ENCODE measurements at regions not wholly inside any gene's neighbourhood (a gene's known extent, or its start where the extent isn't known, plus 50 kb on each side); places are given as distances from the start of the nearest gene placed in this dataset.

DNA sequence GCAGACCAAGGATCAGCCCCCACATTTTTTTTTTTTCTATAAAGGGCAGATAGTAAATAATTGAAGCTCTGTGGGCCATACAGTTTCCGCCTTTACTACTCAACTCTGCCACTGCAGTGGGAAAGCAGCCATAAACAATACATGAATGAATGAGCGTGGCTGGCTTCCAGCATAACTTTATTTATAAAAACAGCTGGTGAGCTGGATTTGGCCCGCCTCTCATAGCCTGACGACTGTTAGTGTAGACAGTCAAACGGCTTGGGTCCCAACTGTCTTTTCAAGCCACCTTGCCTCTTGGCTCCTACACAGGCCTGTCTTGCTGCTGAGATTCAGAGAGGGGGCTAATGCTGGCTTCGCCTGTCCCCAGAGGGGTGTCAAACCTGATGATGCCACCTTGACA is 169.8 kb upstream of the GPR26 start:
- Histone ChIP-seq H3F3A (ENCODE audit: low read depth) (no peaks in the 10 kb centered on the region), H3K36me3 (ENCODE audit: insufficient read depth, low read length) (no peaks in the 10 kb centered on the region), H4K20me1 (ENCODE audit: insufficient read depth, low read length, poor library complexity, severe bottlenecking) (no peaks in the 10 kb centered on the region), H3K27me3 (ENCODE audit: insufficient read depth, low read length, poor library complexity, severe bottlenecking) (no peaks in the 10 kb centered on the region), H3K9ac (ENCODE audit: low read depth, low read length, poor library complexity, severe bottlenecking) (no peak overlapping the region), H2AFZ (ENCODE audit: low read length) (no peak overlapping the region), H3K79me2 (ENCODE audit: insufficient read depth, low read length) (no peaks in the 10 kb centered on the region), H3K9me3 (ENCODE audit: insufficient read depth, low read depth, low read length) (peaks cover 7% of the 10 kb centered on the region), H3K4me3 (ENCODE audit: low read length, poor library complexity, severe bottlenecking) (no peak overlapping the region), H3K9me2 (replicated peaks; ENCODE audit: low read depth, low read length) (no peaks in the 10 kb centered on the region), H3K4me2 (ENCODE audit: low read depth, low read length, poor library complexity, severe bottlenecking) (no peak overlapping the region), H3K4me1 (ENCODE audit: insufficient read depth, low read length, poor library complexity, severe bottlenecking) (no peaks in the 10 kb centered on the region)
- TF ChIP-seq CTCF (conservative IDR thresholded peaks at IDR 0.05; ENCODE audit: low read length) (no peak), EZH2phosphoT487 (IDR thresholded peaks at IDR 0.05; ENCODE audit: borderline replicate concordance) (no peak)

DNA sequence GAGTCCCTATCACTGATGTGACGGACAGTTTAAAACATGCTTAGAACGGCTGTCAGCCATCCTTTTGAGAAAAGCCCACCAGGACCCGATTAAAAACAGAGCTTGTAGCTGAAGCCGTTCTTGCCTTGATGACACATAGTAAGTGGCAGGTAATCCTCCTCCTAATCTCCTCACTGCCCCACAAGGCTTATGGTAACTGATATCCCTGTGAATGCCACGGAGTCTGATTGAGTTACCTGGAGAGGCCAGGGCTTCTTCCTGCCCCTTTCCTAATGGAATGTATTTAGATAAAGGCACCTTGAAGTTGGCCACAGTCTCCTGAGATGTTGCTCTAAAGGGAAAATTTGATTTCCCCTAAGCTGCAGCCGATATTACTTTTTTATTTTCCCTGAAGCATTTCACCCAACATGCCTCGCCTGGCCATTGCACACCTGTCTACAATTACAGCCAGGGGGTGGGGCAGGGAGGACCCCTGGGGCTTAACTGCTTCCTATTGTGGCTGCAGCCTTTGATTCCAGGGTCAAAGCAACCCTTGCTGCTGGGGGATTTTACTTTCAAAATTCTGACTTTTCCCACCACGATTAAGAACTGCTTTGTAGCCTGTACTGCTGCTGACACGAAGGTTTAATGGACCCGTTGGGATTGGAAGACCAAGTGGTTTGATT is 169.0 kb upstream of the GPR26 start:
- Histone ChIP-seq H3K4me1 (ENCODE audit: insufficient read depth, low read length, poor library complexity, severe bottlenecking) (no peaks in the 10 kb centered on the region), H3K4me2 (ENCODE audit: low read depth, low read length, poor library complexity, severe bottlenecking) (no peak overlapping the region), H3K27me3 (ENCODE audit: insufficient read depth, low read length, poor library complexity, severe bottlenecking) (no peaks in the 10 kb centered on the region), H3K9ac (ENCODE audit: low read depth, low read length, poor library complexity, severe bottlenecking) (no peak overlapping the region), H3K36me3 (ENCODE audit: insufficient read depth, low read length) (no peaks in the 10 kb centered on the region), H2AFZ (ENCODE audit: low read length) (no peak overlapping the region), H3K4me3 (ENCODE audit: low read length, poor library complexity, severe bottlenecking) (no peak overlapping the region), H4K20me1 (ENCODE audit: insufficient read depth, low read length, poor library complexity, severe bottlenecking) (no peaks in the 10 kb centered on the region), H3K9me3 (ENCODE audit: insufficient read depth, low read depth, low read length) (peaks cover 5% of the 10 kb centered on the region), H3K9me2 (replicated peaks; ENCODE audit: low read depth, low read length) (no peaks in the 10 kb centered on the region), H3F3A (ENCODE audit: low read depth) (no peaks in the 10 kb centered on the region), H3K79me2 (ENCODE audit: insufficient read depth, low read length) (no peaks in the 10 kb centered on the region)
- TF ChIP-seq EZH2phosphoT487 (IDR thresholded peaks at IDR 0.05; ENCODE audit: borderline replicate concordance): no peak
- no peak for TF ChIP-seq CTCF (conservative IDR thresholded peaks at IDR 0.05; ENCODE audit: low read length)

DNA sequence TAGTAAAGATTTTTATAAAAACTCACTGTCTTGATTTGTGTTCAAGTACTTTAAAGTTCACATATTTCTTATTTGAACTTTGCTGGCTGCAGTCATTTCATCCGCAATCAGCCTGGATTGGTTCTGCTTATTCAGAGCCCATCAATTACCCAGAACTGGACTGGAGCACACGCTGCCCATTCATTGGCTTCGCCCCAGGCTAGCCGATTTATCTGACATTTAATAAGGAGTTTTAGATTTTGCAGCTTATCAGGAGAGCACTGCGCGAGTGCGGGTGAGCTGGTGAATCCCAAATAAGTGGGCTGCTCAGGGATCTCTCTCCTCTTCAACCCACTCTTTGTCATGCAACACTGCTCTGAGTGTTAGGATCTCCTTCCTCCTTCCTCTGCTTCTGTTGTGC is 166.0 kb upstream of the GPR26 start:
- Histone ChIP-seq H3K79me2 (ENCODE audit: insufficient read depth, low read length) (no peaks in the 10 kb centered on the region), H3K4me2 (ENCODE audit: low read depth, low read length, poor library complexity, severe bottlenecking) (no peak overlapping the region), H3F3A (ENCODE audit: low read depth) (no peaks in the 10 kb centered on the region), H3K9me3 (ENCODE audit: insufficient read depth, low read depth, low read length) (peaks cover 3% of the 10 kb centered on the region; the same call in 1 of the 2 replicates), H3K27me3 (ENCODE audit: insufficient read depth, low read length, poor library complexity, severe bottlenecking) (no peaks in the 10 kb centered on the region), H3K36me3 (ENCODE audit: insufficient read depth, low read length) (no peaks in the 10 kb centered on the region), H3K4me1 (ENCODE audit: insufficient read depth, low read length, poor library complexity, severe bottlenecking) (no peaks in the 10 kb centered on the region), H3K9ac (ENCODE audit: low read depth, low read length, poor library complexity, severe bottlenecking) (no peak overlapping the region), H3K9me2 (replicated peaks; ENCODE audit: low read depth, low read length) (no peaks in the 10 kb centered on the region), H2AFZ (ENCODE audit: low read length) (no peak overlapping the region), H4K20me1 (ENCODE audit: insufficient read depth, low read length, poor library complexity, severe bottlenecking) (no peaks in the 10 kb centered on the region), H3K4me3 (ENCODE audit: low read length, poor library complexity, severe bottlenecking) (no peak overlapping the region)
- TF ChIP-seq CTCF (conservative IDR thresholded peaks at IDR 0.05; ENCODE audit: low read length) (no peak), EZH2phosphoT487 (IDR thresholded peaks at IDR 0.05; ENCODE audit: borderline replicate concordance) (no peak)
